ENCODE measurements at regions not wholly inside any gene's neighbourhood (a gene's known extent, or its start where the extent isn't known, plus 50 kb on each side); places are given as distances from the start of the nearest gene placed in this dataset.
A peak's percentile ranks its signal among the peaks of the same experiment; 100 is the strongest.

DNA sequence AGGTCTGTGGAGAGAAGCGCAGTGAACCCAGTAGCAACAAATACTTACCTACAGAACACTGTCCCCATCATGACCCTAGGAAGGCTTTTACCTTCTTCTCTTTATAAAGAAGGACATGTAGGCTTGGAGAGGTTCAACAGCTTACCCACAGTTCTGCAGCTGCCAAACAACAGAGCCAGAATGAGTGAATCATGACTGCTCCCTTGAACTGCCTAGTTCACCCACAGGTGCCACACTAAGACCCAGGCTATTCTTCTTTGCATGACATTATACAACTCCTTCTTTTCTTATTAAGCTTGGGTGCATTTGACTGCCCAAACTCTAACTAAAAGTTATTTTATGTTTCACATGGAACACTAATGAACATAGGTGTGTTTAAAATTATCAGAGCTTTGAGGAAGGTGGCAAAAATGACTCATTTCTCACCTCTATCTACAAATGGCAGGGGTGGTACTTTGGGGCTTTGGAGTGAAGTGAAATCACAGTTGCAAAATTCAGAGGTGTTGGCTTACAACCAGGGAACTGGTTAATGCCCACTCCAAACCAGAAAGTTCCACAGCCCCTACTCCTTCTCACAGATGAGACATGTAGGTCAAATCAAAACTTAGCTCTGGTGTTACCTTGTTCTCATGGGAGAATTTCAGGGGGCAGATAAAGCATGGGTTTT lies 201.6 kb downstream of the SEMA6A start:
- H3K79me2 ChIP-seq = no peaks in the 10 kb centered on the region
- no peak for TF ChIP-seq CTCF (IDR thresholded peaks at IDR 0.05)
- H3K4me2 ChIP-seq (ENCODE audit: low read length) = no peak overlapping the region
- H3K9ac ChIP-seq = no peak overlapping the region
- H2AFZ ChIP-seq = no peak overlapping the region
- no peaks in the 10 kb centered on the region for H3K27me3 ChIP-seq (ENCODE audit: control insufficient read depth, insufficient read depth, low read length)
- H3K36me3 ChIP-seq (ENCODE audit: control insufficient read depth, insufficient read depth, low read length) = no peaks in the 10 kb centered on the region
- no peaks in the 10 kb centered on the region for H3K9me3 ChIP-seq (ENCODE audit: control insufficient read depth, low read length)
- H3K27ac ChIP-seq = no peak overlapping the region
- H3K4me1 ChIP-seq = peaks cover 13% of the 10 kb centered on the region
- H3K4me3 ChIP-seq (ENCODE audit: low read depth, low read length) = no peak overlapping the region

DNA sequence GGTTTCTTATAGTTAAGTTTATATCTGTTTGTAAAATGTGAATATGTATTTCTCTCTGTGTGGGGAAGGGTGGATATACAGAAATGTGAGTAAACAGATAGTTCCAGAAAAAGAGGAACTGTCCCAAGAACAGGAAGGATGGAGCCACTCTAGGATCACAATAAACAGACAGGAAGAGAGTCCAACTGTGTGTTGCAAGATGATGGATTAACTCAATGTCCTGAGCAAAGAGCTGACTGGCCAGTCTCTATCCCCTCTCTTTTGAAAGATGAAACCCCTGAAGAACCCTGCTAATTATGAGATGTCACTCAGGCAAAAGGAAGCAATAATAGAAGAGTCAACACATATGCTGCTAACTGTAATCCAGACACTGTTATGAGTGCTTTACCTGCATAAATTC lies 202.7 kb downstream of the SEMA6A start:
- H3K27ac ChIP-seq = no peak overlapping the region
- no peak for TF ChIP-seq CTCF (IDR thresholded peaks at IDR 0.05)
- H3K4me3 ChIP-seq (ENCODE audit: low read depth, low read length) = no peak overlapping the region
- no peaks in the 10 kb centered on the region for H3K9me3 ChIP-seq (ENCODE audit: control insufficient read depth, low read length)
- H2AFZ ChIP-seq = no peak overlapping the region
- H3K79me2 ChIP-seq = no peaks in the 10 kb centered on the region
- H3K9ac ChIP-seq = no peak overlapping the region
- no peak overlapping the region for H3K4me2 ChIP-seq (ENCODE audit: low read length)
- peaks cover 13% of the 10 kb centered on the region for H3K4me1 ChIP-seq
- H3K27me3 ChIP-seq (ENCODE audit: control insufficient read depth, insufficient read depth, low read length) = no peaks in the 10 kb centered on the region
- H3K36me3 ChIP-seq (ENCODE audit: control insufficient read depth, insufficient read depth, low read length) = no peaks in the 10 kb centered on the region

GRCh38 chr5:116371431-116371830 lies 203.2 kb downstream of the SEMA6A start:
- no peaks in the 10 kb centered on the region for H3K79me2 ChIP-seq
- no peak overlapping the region for H3K27ac ChIP-seq
- H3K4me2 ChIP-seq (ENCODE audit: low read length) = no peak overlapping the region
- no peaks in the 10 kb centered on the region for H3K9me3 ChIP-seq (ENCODE audit: control insufficient read depth, low read length)
- peaks cover 13% of the 10 kb centered on the region for H3K4me1 ChIP-seq
- H3K4me3 ChIP-seq (ENCODE audit: low read depth, low read length) = no peak overlapping the region
- no peaks in the 10 kb centered on the region for H3K27me3 ChIP-seq (ENCODE audit: control insufficient read depth, insufficient read depth, low read length)
- TF ChIP-seq CTCF (IDR thresholded peaks at IDR 0.05) = no peak
- H3K36me3 ChIP-seq (ENCODE audit: control insufficient read depth, insufficient read depth, low read length) = no peaks in the 10 kb centered on the region
- peak overlapping the region; percentile 26 for H2AFZ ChIP-seq
- no peak overlapping the region for H3K9ac ChIP-seq

- Histone ChIP-seq H3K9ac (no peak overlapping the region), H2AFZ (peak overlapping the region; percentile 26), H3K4me2 (ENCODE audit: low read length) (no peak overlapping the region), H3K4me1 (peaks cover 9% of the 10 kb centered on the region), H3K9me3 (ENCODE audit: control insufficient read depth, low read length) (no peaks in the 10 kb centered on the region), H3K27ac (no peak overlapping the region), H3K27me3 (ENCODE audit: control insufficient read depth, insufficient read depth, low read length) (no peaks in the 10 kb centered on the region), H3K4me3 (ENCODE audit: low read depth, low read length) (no peak overlapping the region), H3K79me2 (no peaks in the 10 kb centered on the region), H3K36me3 (ENCODE audit: control insufficient read depth, insufficient read depth, low read length) (no peaks in the 10 kb centered on the region)
- no peak for TF ChIP-seq CTCF (IDR thresholded peaks at IDR 0.05)
These were observed 203.7 kb downstream of the SEMA6A start for GRCh38 chr5:116370886-116371285.

DNA sequence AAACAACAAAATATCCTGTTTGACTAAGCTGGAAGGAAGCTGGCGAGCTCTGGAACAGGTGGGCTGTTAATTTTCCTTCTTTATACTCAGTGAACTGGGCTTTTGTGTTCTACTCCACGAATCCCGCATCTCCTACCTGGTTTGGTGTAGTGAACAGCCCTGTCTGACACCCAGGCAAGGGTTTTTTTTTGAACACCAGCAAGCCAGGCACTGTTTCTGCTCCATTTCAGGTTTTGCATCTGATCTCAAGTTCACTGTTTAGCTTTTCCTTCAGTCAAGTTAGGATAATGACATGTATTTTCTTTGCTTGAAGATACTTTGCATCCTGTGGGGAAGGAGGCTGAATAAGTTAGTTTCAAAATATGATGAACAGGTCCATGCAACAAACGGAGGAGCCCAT lies 204.5 kb downstream of the SEMA6A start:
- Histone ChIP-seq H3K27me3 (ENCODE audit: control insufficient read depth, insufficient read depth, low read length) (no peaks in the 10 kb centered on the region), H2AFZ (no peak overlapping the region), H3K27ac (no peak overlapping the region), H3K36me3 (ENCODE audit: control insufficient read depth, insufficient read depth, low read length) (no peaks in the 10 kb centered on the region), H3K9me3 (ENCODE audit: control insufficient read depth, low read length) (no peaks in the 10 kb centered on the region), H3K4me2 (ENCODE audit: low read length) (no peak overlapping the region), H3K4me3 (ENCODE audit: low read depth, low read length) (no peak overlapping the region), H3K79me2 (no peaks in the 10 kb centered on the region), H3K9ac (no peak overlapping the region), H3K4me1 (peaks cover 5% of the 10 kb centered on the region)
- TF ChIP-seq CTCF (IDR thresholded peaks at IDR 0.05) = no peak

Data from parathyroid adenoma (tissue), 2 donors.